ENCODE measurements at regions not wholly inside any gene's neighbourhood (a gene's known extent, or its start where the extent isn't known, plus 50 kb on each side); places are given as distances from the start of the nearest gene placed in this dataset.
"Not testable (repeated sequence)": the region's sequence is repeated elsewhere in the genome, so short reads cannot be mapped to it uniquely, and the experiment has no call there.

GRCh38 chr6:62889240-62889639 is 322.0 kb upstream of the FKBP1C start:
- no peak for DNase-seq
- intact Hi-C loops (cut with DNase I), result no loop called here

- intact Hi-C loops (cut with DNase I), result no loop called here
- peak in 8 of 42 donors; percentile 4 to 45 (median 19) for DNase-seq
Observed at GRCh38 chr6:62891065-62891647, 320.1 kb upstream of the FKBP1C start.

- no peak for DNase-seq
- intact Hi-C loops (cut with DNase I), result no loop called here
Observed at GRCh38 chr6:62894114-62894513, 317.2 kb upstream of the FKBP1C start.

- intact Hi-C loops (cut with DNase I), result no loop called here
- no peak for DNase-seq
Observed at GRCh38 chr6:62903266-62903665, 308.0 kb upstream of the FKBP1C start.

- intact Hi-C loops (cut with DNase I), result no loop called here
- no peak for DNase-seq
Observed at GRCh38 chr6:62904687-62905086, 306.6 kb upstream of the FKBP1C start.

GRCh38 chr6:62914530-62914929 is 296.7 kb upstream of the FKBP1C start:
- intact Hi-C loops (cut with DNase I), result no loop called here

GRCh38 chr6:62923728-62924127 is 287.5 kb upstream of the FKBP1C start:
- intact Hi-C loops (cut with DNase I), result no loop called here
- no peak for DNase-seq

More at GRCh38 chr6:62914530-62914929, 296.7 kb upstream of the FKBP1C start:
- no peak for DNase-seq

GRCh38 chr6:62940848-62941247 is 270.4 kb upstream of the FKBP1C start:
- intact Hi-C loops (cut with DNase I), result no loop called here
- no peak for DNase-seq

- DNase-seq, result no peak
- intact Hi-C loops (cut with DNase I), result no loop called here
Observed at GRCh38 chr6:62942000-62942399, 269.3 kb upstream of the FKBP1C start.

GRCh38 chr6:62968834-62969233 is 242.4 kb upstream of the FKBP1C start:
- no peak for DNase-seq
- intact Hi-C loops (cut with DNase I), result no loop called here

GRCh38 chr6:62971976-62972658 is 239.2 kb upstream of the FKBP1C start:
- intact Hi-C loops (cut with DNase I), result no loop called here
- DNase-seq, result no peak

- intact Hi-C loops (cut with DNase I), result no loop called here
- no peak for DNase-seq
Observed at GRCh38 chr6:62974452-62974851, 236.8 kb upstream of the FKBP1C start.

- intact Hi-C loops (cut with DNase I), result no loop called here
- no peak for DNase-seq
Observed at GRCh38 chr6:62976566-62976965, 234.7 kb upstream of the FKBP1C start.

GRCh38 chr6:62978920-62979319 is 232.3 kb upstream of the FKBP1C start:
- DNase-seq, result no peak
- intact Hi-C loops (cut with DNase I), result no loop called here

GRCh38 chr6:62980093-62980492 is 231.2 kb upstream of the FKBP1C start:
- no peak for DNase-seq
- intact Hi-C loops (cut with DNase I), result no loop called here

GRCh38 chr6:62980724-62981123 is 230.5 kb upstream of the FKBP1C start:
- intact Hi-C loops (cut with DNase I), result no loop called here
- no peak for DNase-seq

- intact Hi-C loops (cut with DNase I), result no loop called here
- DNase-seq, result no peak
Observed at GRCh38 chr6:62982951-62983350, 228.3 kb upstream of the FKBP1C start.

GRCh38 chr6:62991696-62992095 is 219.6 kb upstream of the FKBP1C start:
- intact Hi-C loops (cut with DNase I); DNase-seq: not testable (repeated sequence)

- intact Hi-C loops (cut with DNase I), result no loop called here
Observed at GRCh38 chr6:62993951-62994350, 217.3 kb upstream of the FKBP1C start.

GRCh38 chr6:62998022-62998421 is 213.2 kb upstream of the FKBP1C start:
- intact Hi-C loops (cut with DNase I), result no loop called here
- no peak for DNase-seq

More at GRCh38 chr6:62993951-62994350, 217.3 kb upstream of the FKBP1C start:
- DNase-seq, result no peak

- not testable (repeated sequence) for DNase-seq
Observed at GRCh38 chr6:62999242-62999641, 212.0 kb upstream of the FKBP1C start.

More at GRCh38 chr6:62999242-62999641, 212.0 kb upstream of the FKBP1C start:
- intact Hi-C loops (cut with DNase I), result not testable (repeated sequence)
